ENCODE measurements at regions not wholly inside any gene's neighbourhood (a gene's known extent, or its start where the extent isn't known, plus 50 kb on each side); places are given as distances from the start of the nearest gene placed in this dataset.
"Not testable (repeated sequence)": the region's sequence is repeated elsewhere in the genome, so short reads cannot be mapped to it uniquely, and the experiment has no call there.

GRCh38 chr1:245060684-245061374 lies 94.0 kb upstream of the KIF26B start:
- no peak for DNase-seq

- DNase-seq, result no peak
These were observed 94.9 kb upstream of the KIF26B start for GRCh38 chr1:245059806-245060424.

- no peak for DNase-seq
These were observed 95.9 kb upstream of the KIF26B start for GRCh38 chr1:245058882-245059281.

GRCh38 chr1:245058436-245058835 lies 96.3 kb upstream of the KIF26B start:
- DNase-seq, result no peak

GRCh38 chr1:245056913-245057312 lies 97.9 kb upstream of the KIF26B start:
- no peak for DNase-seq

- not testable (repeated sequence) for DNase-seq
These were observed 98.5 kb upstream of the KIF26B start for GRCh38 chr1:245056296-245056695.

GRCh38 chr1:245055752-245056151 lies 99.0 kb upstream of the KIF26B start:
- no peak for DNase-seq

- DNase-seq, result no peak
These were observed 100.1 kb upstream of the KIF26B start for GRCh38 chr1:245054507-245055270.

GRCh38 chr1:245054105-245054504 lies 100.7 kb upstream of the KIF26B start:
- DNase-seq, result no peak

GRCh38 chr1:245052258-245052657 lies 102.5 kb upstream of the KIF26B start:
- DNase-seq, result no peak

GRCh38 chr1:245051349-245052221 lies 103.2 kb upstream of the KIF26B start:
- DNase-seq, result no peak

- DNase-seq, result no peak
These were observed 108.0 kb upstream of the KIF26B start for GRCh38 chr1:245046769-245047168.

- no peak for DNase-seq
These were observed 108.5 kb upstream of the KIF26B start for GRCh38 chr1:245046315-245046714.

GRCh38 chr1:245045087-245045881 lies 109.5 kb upstream of the KIF26B start:
- no peak for DNase-seq

- DNase-seq, result no peak
These were observed 111.2 kb upstream of the KIF26B start for GRCh38 chr1:245043611-245043940.

- DNase-seq, result no peak
These were observed 113.6 kb upstream of the KIF26B start for GRCh38 chr1:245041058-245041698.

GRCh38 chr1:245039196-245039595 lies 115.6 kb upstream of the KIF26B start:
- no peak for DNase-seq

- DNase-seq, result no peak
These were observed 118.7 kb upstream of the KIF26B start for GRCh38 chr1:245036102-245036501.

GRCh38 chr1:245031041-245031440 lies 123.7 kb upstream of the KIF26B start:
- DNase-seq, result no peak

GRCh38 chr1:245026247-245026646 lies 128.5 kb upstream of the KIF26B start:
- DNase-seq, result no peak

GRCh38 chr1:245025525-245025924 lies 129.3 kb upstream of the KIF26B start:
- no peak for DNase-seq

GRCh38 chr1:245023222-245023621 lies 131.6 kb upstream of the KIF26B start:
- no peak for DNase-seq

All from NCI-H510A (cell line).